ENCODE measurements at regions not wholly inside any gene's neighbourhood (a gene's known extent, or its start where the extent isn't known, plus 50 kb on each side); places are given as distances from the start of the nearest gene placed in this dataset.

DNA sequence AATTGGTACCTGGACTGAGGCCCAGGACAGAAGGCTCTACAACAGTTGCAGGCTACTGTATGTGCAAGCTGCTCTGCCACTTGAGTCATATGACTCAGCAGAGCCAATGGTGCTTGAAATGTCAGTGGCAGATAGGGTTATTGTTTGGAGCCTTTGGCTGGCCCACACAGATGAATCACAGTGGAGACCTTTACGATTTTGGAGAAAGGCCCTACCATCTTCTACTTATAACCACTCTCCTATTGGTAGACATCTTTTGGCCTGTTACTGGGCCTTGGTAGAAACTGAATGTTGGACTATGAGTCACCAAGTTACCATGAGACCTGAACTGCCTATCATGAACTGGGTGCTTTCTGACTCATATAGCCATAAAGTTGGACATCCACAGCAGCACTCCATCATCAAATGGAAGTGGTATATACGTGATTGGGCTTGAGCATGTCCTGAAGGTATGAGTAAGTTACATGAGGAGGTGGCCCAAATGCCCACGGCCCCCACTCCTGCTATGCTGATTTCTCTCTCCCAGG, 88.9 kb upstream of the NRXN1 start:
- no peak for DNase-seq

DNA sequence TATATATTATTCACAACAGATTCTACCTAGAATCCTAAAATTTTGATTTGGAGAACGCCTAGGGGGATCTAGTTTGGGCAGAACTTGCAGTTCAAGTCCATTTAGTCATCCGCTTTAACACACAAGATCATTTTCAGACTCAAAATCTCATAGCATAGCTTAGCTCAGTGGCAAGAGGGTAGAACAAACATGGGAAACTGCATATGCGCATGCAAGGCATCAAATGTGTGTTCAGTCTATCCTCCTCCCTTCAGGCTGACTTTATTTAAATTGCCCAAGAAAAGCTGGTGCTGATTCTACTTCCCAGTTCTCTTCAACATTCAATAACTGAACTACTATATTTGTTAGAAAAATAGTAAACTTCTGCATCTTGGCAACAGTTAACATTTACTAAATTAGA, 79.6 kb upstream of the NRXN1 start:
- DNase-seq = no peak

GRCh38 chr2:51108794-51109193, 76.9 kb upstream of the NRXN1 start:
- no peak for DNase-seq

DNA sequence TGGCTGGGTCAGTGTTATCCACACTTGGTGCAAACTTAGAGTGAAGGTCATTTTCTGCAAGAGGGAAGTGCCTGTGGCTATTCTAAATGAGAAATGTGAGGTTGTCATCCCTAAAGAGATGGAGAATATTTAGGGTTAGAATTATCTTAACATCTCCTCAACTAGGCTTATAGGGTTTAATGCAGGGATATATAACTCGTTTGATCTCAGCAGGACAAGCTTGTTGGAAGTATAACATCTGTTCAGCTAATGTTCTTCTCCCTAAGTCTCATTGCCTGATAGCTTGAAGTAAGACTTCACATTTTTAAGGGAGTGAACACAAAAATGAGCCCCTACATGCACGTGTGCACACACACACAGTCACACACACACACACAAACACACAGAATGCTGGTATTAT, 75.9 kb upstream of the NRXN1 start:
- DNase-seq = no peak

DNA sequence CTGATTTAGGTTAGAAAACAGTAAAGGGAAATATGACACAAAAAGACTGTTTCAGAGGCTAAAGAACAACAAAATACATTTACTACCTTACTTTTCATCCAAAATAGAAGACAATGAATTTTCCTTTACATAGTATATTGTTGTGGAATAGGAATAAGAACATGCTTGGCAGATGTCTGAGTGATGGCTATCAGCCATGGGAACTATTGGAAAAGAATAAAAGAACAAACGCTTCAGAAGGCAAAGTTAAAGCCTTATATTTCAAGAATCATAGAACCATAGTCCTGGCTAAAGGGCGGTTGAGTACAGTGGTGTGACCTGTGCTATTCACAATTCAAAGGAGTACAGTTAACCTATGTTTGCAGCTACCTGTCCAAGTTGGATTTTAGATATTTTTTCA, 73.9 kb upstream of the NRXN1 start:
- no peak for DNase-seq

GRCh38 chr2:51103205-51103604, 71.3 kb upstream of the NRXN1 start:
- no peak for DNase-seq

DNA sequence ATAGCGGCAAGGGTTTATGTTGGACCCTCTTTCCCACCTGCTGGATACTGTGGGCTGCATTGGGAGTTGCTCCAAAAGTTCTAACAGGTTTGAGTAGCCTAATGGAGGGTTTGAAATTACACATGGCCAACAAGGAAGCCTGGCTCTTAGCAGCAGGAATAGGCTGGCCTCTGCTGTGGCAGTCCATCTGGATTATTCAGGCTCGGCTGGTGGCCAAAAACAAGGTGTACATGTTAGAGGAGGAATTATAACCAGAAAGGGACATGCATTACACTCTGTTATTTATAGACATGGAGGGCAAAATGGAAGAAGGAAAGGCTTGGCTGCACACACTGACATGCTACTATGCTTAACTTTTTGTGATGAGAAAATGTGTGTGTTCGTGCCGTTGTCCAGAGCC, 61.1 kb upstream of the NRXN1 start:
- no peak for DNase-seq

DNA sequence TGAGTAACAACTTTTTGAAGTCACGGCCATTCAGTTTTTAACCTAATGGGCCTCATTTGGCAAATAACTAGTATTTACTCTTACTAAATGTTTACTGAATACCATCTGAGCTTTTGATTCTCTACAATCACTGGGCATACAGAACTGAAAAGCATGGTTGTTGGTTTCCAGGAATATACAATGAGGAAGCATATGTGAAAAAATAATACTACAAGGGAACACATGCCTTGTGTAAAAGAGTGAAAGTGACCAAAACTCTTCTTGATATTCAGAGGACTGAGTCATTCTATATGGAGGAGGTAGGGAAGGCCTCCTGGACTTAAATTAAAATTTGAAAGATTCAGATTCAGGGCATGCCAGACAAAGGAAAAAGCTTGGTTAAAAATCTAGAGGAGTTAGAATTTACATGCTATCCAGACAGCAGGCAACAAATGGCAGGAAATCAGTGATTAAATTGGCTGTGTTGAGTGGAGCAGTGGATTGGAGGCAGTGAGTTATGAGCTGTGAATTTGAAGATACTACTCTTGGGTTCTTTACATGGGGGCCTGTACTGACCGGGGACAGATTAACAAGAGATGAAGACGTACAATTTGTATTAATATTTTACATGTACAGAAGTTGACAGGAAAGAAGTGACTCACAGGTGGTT, 53.6 kb upstream of the NRXN1 start:
- no peak for DNase-seq

- DNase-seq = no peak
Observed at GRCh38 chr2:51084750-51085149, 52.8 kb upstream of the NRXN1 start.
